CD14-positive monocyte (primary cell): ENCODE measurements at regions not wholly inside any gene's neighbourhood (a gene's known extent, or its start where the extent isn't known, plus 50 kb on each side); places are given as distances from the start of the nearest gene placed in this dataset.

Experiments
- DNase-seq, 3 donors: peaks; one replicate each; pipeline ENCODE4 v3.0.0-alpha.2; 2011 to 2022
- H2AFZ ChIP-seq: 2 replicates; pipeline ENCODE4 v1.6.0; 2012; ENCODE audit warnings: mild to moderate bottlenecking, low read depth, low read length, inconsistent platforms; ENCODE audit not compliant: insufficient read depth, poor library complexity, severe bottlenecking
- H3K27ac ChIP-seq, 2 donors: 1 replicate in 1 of 2; 2 replicates in 1 of 2; pipeline ENCODE4 v1.5.1; 2012 to 2013; ENCODE audit warnings: low read length in 2 of 2, control low read depth in 1 of 2, inconsistent platforms in 1 of 2, low read depth in 1 of 2, mild to moderate bottlenecking in 1 of 2
- H3K27me3 ChIP-seq, 2 donors: one replicate each; pipeline versions ENCODE4 v1.6.0 to v1.6.1; 2011 to 2013; ENCODE audit warnings: low read length in 2 of 2; ENCODE audit not compliant: control insufficient read depth in 2 of 2, insufficient read depth in 2 of 2
- H3K36me3 ChIP-seq, 2 donors: replicated peaks in 1 of 2; 1 replicate in 1 of 2; 2 replicates in 1 of 2; pipeline versions ENCODE4 v1.5.1 to v1.6.1; 2012 to 2013; ENCODE audit warnings: low read length in 2 of 2, control low read depth in 1 of 2, inconsistent platforms in 1 of 2, mild to moderate bottlenecking in 1 of 2; ENCODE audit not compliant: insufficient read depth in 2 of 2, control insufficient read depth in 1 of 2
- H3K4me1 ChIP-seq, 2 donors: 1 replicate in 1 of 2; 2 replicates in 1 of 2; pipeline versions ENCODE4 v1.5.1 to v1.6.1; 2012 to 2013; ENCODE audit warnings: low read length in 2 of 2, control low read depth in 1 of 2, inconsistent platforms in 1 of 2, mild to moderate bottlenecking in 1 of 2, moderate library complexity in 1 of 2; ENCODE audit not compliant: insufficient read depth in 2 of 2, control insufficient read depth in 1 of 2
- H3K4me2 ChIP-seq: replicated peaks from 2 replicates; pipeline ENCODE3; 2012; ENCODE audit warnings: low read length, moderate library complexity, mild to moderate bottlenecking; ENCODE audit not compliant: poor library complexity, severe bottlenecking; ENCODE audit errors: extremely low read depth
- H3K4me3 ChIP-seq, 3 experiments: fragments of 200-600 bp in 1 of 3; sonication (generic) in 1 of 3; replicated peaks in 1 of 3; 1 replicate in 2 of 3; 2 replicates in 1 of 3; pipeline ENCODE4 v1.5.1; 2011 to 2013; ENCODE audit warnings: low read length in 3 of 3, mild to moderate bottlenecking in 3 of 3, control low read depth in 2 of 3, low read depth in 2 of 3, inconsistent platforms in 1 of 3, moderate library complexity in 1 of 3
- H3K79me2 ChIP-seq: 2 replicates; pipeline ENCODE4 v1.6.0; 2012; ENCODE audit warnings: mild to moderate bottlenecking, control low read depth, inconsistent platforms, low read length, moderate library complexity; ENCODE audit not compliant: insufficient read depth
- H3K9ac ChIP-seq: 2 replicates; pipeline ENCODE4 v1.6.0; 2017; ENCODE audit warnings: low read length, mild to moderate bottlenecking; ENCODE audit not compliant: insufficient read depth, poor library complexity, severe bottlenecking
- H3K9me3 ChIP-seq, 2 donors: replicated peaks in 1 of 2; 1 replicate in 1 of 2; 2 replicates in 1 of 2; pipeline versions ENCODE4 v1.5.1 to v1.6.1; 2012 to 2013; ENCODE audit warnings: low read length in 2 of 2, control low read depth in 1 of 2; ENCODE audit not compliant: control insufficient read depth in 1 of 2, insufficient read depth in 1 of 2
- H4K20me1 ChIP-seq: 2 replicates; pipeline ENCODE4 v1.6.0; 2012; ENCODE audit warnings: mild to moderate bottlenecking, low read length, control low read depth, moderate library complexity; ENCODE audit not compliant: insufficient read depth
- H3K27ac Mint-ChIP-seq, 7 donors: one replicate each; pipeline ENCODE4 v1.8.0; 2020; ENCODE audit warnings: mild to moderate bottlenecking in 7 of 7, mixed read lengths in 7 of 7, moderate library complexity in 6 of 7, inconsistent platforms in 2 of 7
- H3K27me3 Mint-ChIP-seq, 3 donors: one replicate each; pipeline ENCODE4 v1.8.0; 2021 to 2022; ENCODE audit warnings: low read depth in 3 of 3, mild to moderate bottlenecking in 3 of 3, mixed read lengths in 3 of 3, moderate library complexity in 3 of 3, inconsistent platforms in 1 of 3
- H3K36me3 Mint-ChIP-seq, 2 donors: one replicate each; pipeline ENCODE4 v1.8.0; 2020; ENCODE audit warnings: mixed read lengths in 2 of 2, inconsistent platforms in 1 of 2, mild to moderate bottlenecking in 1 of 2
- H3K4me1 Mint-ChIP-seq: one replicate; pipeline ENCODE4 v1.8.0; 2020; ENCODE audit warnings: mild to moderate bottlenecking, mixed read lengths
- H3K4me3 Mint-ChIP-seq, 2 donors: one replicate each; pipeline ENCODE4 v1.8.0; 2020; ENCODE audit warnings: mild to moderate bottlenecking in 2 of 2, mixed read lengths in 2 of 2, moderate library complexity in 1 of 2
- H3K9me3 Mint-ChIP-seq, 7 donors: one replicate each; pipeline ENCODE4 v1.8.0; 2020 to 2022; ENCODE audit warnings: mixed read lengths in 7 of 7, mild to moderate bottlenecking in 6 of 7, moderate library complexity in 6 of 7, inconsistent platforms in 2 of 7
- CTCF ChIP-seq: fragments of 200-600 bp; IDR thresholded peaks from one replicate; pipeline ENCODE4 v1.8.0; 2022; ENCODE audit warnings: antibody characterized with exemption, mild to moderate bottlenecking
- WGBS: methylation state at CpG from one replicate; pipeline ENCODE4 v1.1.5; 2013; ENCODE audit warnings: missing lambda C conversion rate; ENCODE audit not compliant: insufficient coverage; 5-methylcytosine and 5-hydroxymethylcytosine counted together
- intact Hi-C, 2 donors: fragments of 100-400 bp; cut with micrococcal nuclease; formaldehyde crosslinking; loops; one replicate each; pipeline versions ENCODE4 v1.15.0 to v1.15.1; 2023

GRCh38 chr1:175823406-175823805 is 80.0 kb upstream of the TNR start:
- Histone ChIP-seq H3K79me2 (no peaks in the 10 kb centered on the region), H3K9me3 (peaks cover 0 to 4% of the 10 kb centered on the region in 2 donors), H3K36me3 (no peaks in the 10 kb centered on the region), H3K27ac (no peak overlapping the region), H3K4me3 (no peak overlapping the region), H4K20me1 (no peaks in the 10 kb centered on the region), H2AFZ (no peak overlapping the region), H3K9ac (no peak overlapping the region), H3K4me1 (no peaks in the 10 kb centered on the region), H3K4me2 (no peak overlapping the region), H3K27me3 (no peaks in the 10 kb centered on the region)
- Mint-ChIP-seq H3K9me3 (peaks cover 2 to 16% (median 6%) of the 10 kb centered on the region in 7 donors), H3K36me3 (no peaks in the 10 kb centered on the region), H3K4me1 (no peaks in the 10 kb centered on the region), H3K27me3 (peaks cover 0 to 2% (median 0%) of the 10 kb centered on the region in 3 donors), H3K27ac (no peak overlapping the region), H3K4me3 (no peak overlapping the region)
- intact Hi-C loops = no loop called here
- TF ChIP-seq CTCF = no peak
- no peak for DNase-seq

- Mint-ChIP-seq H3K27ac (no peak overlapping the region), H3K36me3 (no peaks in the 10 kb centered on the region), H3K4me1 (no peaks in the 10 kb centered on the region), H3K9me3 (peaks cover 2 to 8% (median 4%) of the 10 kb centered on the region in 7 donors), H3K27me3 (peaks cover 0 to 2% (median 0%) of the 10 kb centered on the region in 3 donors), H3K4me3 (no peak overlapping the region)
- Histone ChIP-seq H3K9ac (no peak overlapping the region), H3K9me3 (no peaks in the 10 kb centered on the region), H3K27me3 (no peaks in the 10 kb centered on the region), H3K4me2 (no peak overlapping the region), H3K27ac (no peak overlapping the region), H3K4me3 (no peak overlapping the region), H3K4me1 (no peaks in the 10 kb centered on the region), H3K79me2 (no peaks in the 10 kb centered on the region), H2AFZ (no peak overlapping the region), H3K36me3 (no peaks in the 10 kb centered on the region), H4K20me1 (no peaks in the 10 kb centered on the region)
- intact Hi-C loops = no loop called here
- DNase-seq = no peak
- WGBS = 100% methylated on average over 1 of the region's 2 CpGs
- TF ChIP-seq CTCF = no peak
Measured at GRCh38 chr1:175822580-175822979, 79.2 kb upstream of the TNR start.
